GM21528 (cell line): ENCODE measurements at regions not wholly inside any gene's neighbourhood (a gene's known extent, or its start where the extent isn't known, plus 50 kb on each side); places are given as distances from the start of the nearest gene placed in this dataset.
"Not testable (repeated sequence)": the region's sequence is repeated elsewhere in the genome, so short reads cannot be mapped to it uniquely, and the experiment has no call there.

Experiments used
- ATAC-seq: cut with Tn5 transposase; IDR thresholded peaks from one replicate; pipeline ENCODE4 v1.9.1; 2021; ENCODE audit warnings: mild to moderate bottlenecking, moderate library complexity; ENCODE audit not compliant: unreplicated experiment, low FRiP score

DNA sequence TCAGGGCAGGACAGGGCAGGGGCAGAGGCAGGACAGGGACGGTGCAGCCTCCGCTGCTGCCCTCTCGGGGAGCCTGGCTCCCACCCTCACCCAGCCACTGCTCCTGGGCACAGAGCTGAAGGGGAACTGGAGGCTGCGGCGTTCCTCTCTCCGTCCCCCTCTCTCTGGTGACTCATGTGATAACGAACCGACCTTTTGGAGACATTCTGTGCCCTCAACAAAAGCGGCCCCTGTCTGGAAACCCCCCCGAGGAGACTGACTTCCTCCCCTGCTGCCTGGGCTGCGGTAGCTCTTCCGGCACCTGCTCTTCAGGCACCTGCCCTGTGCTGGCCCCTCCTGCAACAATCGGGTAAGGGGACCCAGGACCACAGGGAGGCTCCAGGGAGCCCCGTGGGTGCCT, 5419.6 kb upstream of the TPTE start:
- ATAC-seq = peak; percentile 59

DNA sequence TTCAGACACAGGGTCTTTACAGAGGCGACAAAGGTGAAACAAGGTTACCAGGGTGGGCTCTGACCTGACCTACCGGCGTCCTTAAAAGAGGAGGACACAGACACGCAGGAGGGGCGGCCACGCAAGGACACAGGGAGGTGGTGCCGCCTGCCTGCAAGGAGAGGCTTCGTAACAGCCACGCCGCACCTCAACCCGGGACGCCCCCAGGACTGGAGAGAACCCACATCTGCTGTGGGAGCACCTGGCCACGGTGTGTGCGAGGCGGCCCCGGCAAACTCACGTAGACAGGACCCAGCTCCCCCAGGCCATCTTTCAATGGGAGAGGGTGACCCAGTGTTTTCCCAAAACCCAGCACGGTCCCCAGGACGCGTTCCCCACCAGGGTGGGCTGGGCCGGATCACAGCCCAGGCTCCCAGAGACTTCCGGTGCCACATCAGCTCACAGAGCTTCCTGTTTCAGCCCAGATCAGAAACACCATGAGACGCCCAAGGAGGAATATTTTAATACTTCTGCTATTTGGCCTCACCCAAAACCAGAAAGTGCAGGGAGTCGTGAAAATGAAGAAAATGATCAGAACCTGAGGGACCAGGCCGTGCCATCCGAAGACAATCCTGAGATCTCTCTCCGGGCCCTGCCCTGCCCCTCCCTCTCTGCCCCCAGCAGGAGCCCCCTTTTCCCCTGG, 5417.4 kb upstream of the TPTE start:
- not testable (repeated sequence) for ATAC-seq

DNA sequence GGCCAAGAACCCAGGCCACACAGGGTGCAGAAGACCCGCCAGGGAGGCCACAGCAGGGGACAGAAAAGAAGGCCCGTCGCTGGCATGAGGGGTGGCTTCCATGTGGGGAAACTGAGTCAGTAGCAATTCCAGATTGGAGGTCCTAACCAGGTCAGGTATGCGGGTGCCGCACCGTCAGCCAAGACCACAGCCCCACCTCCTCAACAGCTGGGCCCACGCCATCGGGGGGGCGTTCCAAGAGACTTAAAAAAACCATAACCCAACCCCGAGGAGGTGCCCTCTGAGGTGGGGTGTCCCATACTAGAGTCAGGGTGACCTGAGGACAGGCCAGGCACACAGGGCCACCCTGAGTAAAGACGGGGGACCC, 5416.8 kb upstream of the TPTE start:
- not testable (repeated sequence) for ATAC-seq

DNA sequence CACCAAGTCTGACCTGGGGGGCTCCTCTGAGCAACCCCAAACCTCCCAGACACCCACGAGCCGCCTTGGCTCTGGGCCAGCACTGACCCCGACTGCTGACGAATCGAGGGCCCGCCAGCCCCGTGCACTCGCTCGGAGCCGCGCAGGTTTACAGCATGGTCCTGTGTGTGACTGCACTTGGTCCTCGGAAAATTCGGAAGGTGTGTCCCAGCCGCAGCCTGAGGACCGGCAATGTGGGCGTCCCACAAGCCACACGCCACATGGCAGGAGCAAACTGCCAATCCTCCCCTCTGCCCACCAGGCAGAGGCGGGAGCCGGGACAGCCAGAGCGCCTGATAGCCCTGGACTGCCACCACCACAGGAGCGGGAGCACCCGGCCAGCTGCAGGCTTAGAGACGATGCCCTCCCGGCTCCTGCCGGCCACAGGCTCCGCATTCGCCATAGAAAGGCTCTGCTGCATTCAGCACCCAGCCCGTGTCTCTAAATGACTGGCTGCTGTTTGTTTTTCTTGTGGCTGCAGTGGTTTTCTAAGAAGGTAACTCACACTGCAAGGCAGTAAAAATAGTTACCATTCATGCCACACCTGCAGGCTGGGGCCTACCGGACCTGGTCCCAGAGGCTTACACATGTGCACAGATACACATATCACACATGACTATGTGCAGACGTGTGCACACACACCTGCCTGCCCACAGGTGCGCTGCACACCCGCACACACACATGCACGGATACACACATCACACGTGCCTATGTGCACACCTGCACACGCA, 5415.3 kb upstream of the TPTE start:
- not testable (repeated sequence) for ATAC-seq

DNA sequence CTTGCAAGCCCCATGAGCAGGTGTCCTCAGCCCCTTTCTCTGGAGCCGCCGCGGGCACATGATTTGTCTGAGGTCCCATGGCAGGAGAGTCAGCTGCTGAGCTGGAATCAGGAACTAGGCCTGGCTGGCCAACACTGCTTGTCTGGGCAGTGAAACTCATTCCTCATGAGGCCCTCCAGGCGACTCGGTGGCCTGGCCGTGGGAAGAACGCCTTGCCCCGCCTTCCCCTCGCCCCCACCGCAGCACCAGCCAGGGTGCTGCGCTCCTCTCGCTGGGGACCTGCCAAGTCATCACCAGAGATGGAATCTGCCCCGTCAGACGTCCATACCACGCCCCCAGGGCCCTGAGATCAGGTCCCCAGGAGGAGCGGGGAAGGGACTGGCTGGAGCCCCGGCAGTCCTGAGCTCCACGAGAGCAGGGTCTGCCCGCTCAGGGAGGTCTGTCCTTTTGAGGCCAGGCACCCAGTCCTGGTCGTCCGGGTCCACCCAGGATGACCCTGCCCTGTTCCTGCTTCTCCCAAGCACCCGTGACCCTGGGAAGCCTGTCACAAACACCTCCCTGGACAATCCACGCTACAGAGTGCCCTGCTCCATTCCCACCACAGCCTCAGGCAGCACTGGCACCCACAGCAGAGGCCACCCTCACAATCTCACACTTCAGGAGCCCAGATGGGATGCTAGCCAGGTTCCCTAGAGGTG, 5414.5 kb upstream of the TPTE start:
- not testable (repeated sequence) for ATAC-seq

DNA sequence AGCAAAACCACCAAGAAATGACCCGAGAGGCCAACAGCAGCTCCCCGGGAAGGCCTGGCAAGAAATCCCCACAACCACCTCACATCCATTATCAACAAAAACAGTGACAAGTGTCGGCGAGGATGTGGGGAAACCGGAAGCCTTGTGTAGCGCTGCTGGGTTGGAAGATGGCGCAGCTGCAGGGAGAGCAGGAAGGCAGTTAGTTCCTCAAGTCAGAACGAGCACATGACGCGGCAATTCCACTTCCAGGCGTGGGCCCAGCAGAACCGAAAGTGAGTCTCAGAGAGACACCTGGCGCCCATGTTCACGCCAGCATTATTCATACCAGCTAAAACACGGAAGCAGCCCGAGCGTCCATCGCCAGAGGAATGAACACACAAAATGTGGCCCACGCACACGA, 5413.7 kb upstream of the TPTE start:
- ATAC-seq = not testable (repeated sequence)

DNA sequence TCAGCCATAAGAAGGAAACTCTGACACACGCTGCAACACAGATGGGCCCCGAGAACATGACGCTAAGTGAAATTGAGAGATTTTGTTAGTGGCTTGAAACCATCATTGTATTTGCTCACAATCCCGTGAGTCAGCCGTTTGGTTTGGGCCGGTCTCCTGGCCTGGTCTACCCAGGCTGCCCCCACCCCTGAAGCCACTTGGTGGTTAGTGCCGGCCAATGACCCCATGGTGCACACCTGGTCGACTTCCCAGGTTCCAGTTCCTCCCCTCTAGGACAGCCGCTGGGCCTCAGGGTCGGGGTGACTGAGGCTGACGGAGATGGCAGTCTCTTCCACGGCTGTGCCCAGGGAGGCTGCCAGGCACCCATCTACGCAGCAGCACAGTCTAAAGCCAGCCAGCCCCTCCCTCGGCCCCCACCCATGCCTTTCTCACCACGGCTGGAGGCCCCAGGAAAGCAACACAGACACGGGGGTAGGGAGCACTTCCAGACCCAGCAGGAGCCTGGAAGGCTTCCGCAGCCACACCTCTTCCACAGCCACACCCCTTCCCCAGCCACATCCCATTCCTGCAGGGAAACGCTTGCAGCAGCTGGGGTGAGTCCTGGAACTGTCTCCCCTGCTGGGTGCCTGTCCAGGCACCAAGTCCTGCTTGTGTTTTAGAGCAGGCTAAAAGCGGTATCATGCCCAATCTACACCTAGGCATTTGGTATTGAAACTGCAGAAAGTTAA, 5413.2 kb upstream of the TPTE start:
- ATAC-seq = not testable (repeated sequence)

DNA sequence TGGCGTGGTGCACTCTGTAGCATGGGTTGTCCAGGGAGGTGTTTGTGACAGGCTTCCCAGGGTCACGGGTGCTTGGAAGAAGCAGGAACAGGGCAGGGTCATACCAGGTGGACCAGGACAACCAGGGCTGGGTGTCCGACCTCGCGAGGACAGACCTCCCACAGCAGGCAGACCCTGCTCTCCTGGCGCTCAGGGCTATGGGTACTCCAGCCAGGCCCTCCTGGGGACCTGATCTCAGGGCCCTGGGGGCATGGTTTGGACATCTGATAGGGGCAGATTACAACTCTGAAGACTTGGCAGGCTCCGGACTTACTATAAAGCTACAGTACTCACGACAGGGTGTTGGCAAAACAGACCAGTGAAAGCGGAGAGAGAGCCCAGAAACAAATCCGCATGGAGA, 5410.2 kb upstream of the TPTE start:
- not testable (repeated sequence) for ATAC-seq

DNA sequence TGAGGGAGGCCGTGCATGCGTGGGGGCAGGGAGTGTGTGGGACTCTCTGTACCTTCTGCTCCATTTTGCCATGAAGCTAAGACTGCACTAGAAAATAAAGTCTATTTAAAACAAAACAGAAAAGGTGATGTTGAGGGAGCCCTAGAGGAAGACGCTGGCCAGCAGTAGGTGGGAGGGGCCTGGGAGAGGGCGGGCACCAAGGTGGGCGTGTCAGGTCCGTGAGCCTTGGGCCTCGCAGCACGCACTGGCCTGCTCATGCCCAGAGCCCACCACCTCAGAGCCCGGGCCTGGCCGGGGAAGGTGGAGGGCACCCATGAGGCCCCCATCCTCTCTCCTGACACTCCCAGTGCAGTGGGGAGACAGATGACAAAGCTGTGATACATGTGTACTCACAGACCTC, 5408.3 kb upstream of the TPTE start:
- ATAC-seq = not testable (repeated sequence)

DNA sequence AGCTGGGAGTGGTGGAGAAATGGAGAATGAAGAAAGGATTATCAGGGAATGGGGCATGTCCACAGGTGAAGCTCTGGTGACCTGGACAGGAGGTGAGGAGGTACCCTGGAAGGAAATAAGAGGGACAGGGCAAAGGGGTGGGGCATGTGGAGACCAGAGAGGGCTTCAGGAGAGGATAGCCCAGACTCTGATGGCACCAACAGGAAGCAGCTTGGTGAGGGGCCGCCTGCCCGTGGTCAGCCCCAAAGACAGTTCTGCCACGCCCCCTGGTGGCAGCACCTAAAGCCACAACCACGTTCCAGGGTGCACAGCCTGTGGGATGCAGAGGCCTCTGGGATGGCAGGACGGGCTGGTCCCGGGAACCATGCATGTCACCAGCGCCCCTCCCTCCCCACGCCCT, 5406.9 kb upstream of the TPTE start:
- ATAC-seq = not testable (repeated sequence)

DNA sequence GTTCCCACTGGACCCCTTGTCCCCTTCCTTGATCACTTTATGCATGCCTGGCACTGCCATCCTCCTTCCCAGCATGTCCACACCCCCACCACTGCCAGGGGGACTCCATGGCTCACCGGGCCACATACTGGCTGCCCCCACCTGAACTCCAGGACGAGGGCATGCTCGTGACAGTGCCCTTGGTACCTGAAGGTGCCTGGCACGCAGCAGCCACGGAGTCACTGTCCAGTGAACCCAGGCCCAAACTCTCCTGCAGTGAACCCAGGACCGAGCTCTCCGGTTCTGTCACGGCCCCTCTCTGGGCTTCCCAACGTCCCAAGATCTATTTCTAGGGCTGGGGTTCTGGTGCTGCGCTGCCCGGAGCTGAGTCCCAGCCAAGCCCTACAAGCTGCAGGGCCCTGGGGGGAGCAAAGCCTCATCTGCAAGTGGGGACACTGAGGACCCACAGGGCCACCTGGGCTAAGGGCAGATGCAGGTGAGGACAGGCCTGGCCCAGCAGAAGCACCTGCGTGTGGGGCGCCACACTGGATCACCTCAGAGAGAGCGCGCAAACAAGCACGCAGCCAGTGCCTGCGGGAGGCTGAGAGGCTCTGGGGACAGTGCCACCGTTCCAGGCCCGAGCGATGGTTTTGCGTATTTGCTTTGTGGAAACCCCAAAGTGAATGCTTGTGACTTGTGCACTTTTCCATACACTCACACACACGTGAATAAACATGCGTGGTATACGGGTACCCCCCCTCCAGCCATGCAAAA, 5406.3 kb upstream of the TPTE start:
- ATAC-seq = not testable (repeated sequence)

DNA sequence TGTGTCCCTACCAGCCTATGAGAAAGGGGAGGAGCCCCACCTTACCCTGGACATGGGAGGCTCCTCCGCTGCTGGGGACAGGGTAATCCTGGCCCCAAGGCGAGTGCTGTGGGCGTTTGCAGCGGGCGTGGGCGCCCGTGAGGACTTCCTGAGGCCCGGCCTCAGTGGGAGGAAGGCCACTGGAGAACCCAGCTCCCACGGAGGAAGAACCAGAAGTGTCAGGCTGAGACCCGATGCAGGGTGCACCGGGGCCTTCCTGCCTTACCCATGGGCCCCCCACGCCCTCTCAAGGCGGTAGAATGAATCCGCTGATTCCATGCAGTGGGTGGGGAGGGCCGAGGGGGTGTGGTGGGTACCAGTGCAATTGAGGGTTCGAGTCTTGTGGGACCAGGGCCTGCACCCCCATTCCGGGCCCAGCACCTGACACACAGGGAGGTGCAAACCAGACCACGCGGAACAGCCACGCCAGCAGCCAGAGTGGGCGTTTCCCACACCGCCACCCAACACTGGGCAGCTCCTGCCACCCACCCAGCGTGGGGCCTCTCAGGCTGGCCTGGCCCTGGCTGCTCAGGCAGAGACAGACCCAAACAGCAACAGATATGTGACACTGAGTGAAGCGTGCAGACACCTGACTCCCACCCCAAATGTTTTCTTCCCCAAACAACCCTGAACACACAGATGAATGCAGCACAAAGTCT, 5405.6 kb upstream of the TPTE start:
- not testable (repeated sequence) for ATAC-seq

DNA sequence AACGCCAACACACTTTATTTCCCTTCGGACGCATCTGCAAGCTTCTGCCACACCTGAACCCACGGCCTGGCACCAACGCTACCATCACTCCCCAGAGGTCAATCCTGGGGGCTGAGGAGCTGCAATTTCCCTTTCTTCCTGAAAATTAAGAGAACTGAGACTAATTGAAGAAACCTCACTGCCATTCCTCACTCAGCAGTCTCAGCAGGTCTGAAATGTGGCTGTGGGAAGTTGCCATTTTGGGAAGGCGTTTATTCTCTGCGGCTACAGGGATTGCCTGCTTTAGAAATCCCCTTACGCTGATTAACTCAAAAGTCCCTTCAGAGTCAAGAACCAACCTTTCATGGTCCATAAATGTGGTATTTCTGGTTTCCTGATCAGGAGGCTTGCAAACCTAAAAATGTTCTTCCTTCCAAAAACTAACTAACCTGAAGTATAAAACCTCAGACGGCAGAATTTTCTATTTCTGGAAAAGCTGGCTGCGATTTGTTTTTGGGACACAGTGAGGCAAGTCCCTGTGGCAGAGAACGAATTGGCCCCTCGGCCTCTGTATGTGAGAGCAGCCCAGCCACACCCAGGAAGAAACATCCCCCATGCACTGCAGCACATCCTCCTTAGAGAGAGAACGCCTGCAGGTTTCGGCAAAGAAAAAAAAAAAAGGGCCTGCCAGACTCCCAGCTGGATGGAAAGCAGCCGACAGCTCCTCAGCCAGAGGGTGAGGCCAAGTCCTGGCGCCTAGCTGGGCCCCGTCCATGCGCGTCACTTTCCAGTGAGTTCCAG, 5404.8 kb upstream of the TPTE start:
- not testable (repeated sequence) for ATAC-seq

DNA sequence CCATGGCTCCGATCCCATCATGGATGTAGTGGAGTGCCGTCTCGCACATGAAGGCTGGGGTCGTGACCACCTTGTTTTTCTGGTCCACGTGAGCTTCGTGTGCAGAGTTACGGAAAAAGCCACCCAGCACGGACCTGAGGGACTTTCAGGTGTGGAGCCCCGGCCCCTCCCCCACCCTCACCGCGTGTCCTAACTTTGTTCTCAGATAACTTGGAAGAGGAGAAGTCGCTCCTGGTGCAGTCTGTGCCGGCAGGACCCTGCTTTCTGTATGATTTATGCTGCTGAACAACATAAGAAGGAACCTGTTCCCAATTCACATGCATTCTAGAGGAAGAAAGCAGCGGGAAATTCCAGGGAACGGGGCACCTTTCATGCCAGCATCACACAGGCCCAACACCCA, 5404.2 kb upstream of the TPTE start:
- ATAC-seq = not testable (repeated sequence)

DNA sequence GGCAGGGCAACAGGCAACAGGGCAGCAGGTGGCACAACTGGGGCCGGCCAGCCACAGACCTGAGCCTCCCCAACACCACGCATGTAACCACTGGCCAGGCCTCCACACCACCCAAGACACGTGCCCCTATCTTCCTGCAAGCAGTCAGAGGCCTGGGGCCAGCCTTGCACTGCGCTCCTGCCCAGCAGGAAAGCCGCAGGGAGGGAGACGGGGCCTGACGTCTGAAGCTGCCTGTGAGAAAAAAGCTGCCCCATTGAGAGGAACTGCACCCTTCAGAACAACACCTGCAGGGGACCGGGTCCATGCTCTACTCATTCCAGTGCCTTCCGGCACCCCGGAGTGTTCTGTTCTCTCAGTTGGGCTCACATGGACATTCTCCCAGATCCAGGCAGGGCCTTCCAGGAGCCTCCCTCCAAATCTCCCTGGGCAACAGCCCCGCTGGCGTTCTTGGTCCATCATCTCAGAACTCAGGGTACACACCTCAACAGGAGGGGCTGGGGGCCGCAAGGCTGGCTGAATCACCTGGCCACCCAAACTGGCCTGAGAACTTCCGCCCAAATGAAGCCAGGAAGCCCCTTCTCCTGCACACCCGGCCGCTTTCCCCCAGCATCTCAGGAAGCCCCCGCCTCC, 5403.6 kb upstream of the TPTE start:
- ATAC-seq = peak; percentile 3

DNA sequence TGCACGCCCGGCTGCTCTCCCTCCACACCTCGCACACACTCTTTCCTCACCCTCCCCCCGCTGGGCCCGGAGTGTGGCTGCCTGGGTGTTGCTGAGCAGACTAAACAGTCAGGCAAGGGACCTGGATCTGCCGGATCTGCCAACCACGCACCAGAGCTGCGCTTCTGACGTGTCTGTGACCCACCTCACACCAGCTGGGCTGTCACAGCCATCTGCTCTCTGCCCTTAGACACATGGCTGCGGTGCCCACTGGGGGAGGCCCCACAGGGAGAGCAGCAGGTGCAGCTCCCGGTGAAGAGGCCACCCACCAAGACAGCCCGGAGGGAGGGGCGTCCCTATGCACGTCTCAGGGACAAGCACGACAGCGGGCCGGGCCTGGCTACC, 5403.1 kb upstream of the TPTE start:
- ATAC-seq = peak; percentile 48

DNA sequence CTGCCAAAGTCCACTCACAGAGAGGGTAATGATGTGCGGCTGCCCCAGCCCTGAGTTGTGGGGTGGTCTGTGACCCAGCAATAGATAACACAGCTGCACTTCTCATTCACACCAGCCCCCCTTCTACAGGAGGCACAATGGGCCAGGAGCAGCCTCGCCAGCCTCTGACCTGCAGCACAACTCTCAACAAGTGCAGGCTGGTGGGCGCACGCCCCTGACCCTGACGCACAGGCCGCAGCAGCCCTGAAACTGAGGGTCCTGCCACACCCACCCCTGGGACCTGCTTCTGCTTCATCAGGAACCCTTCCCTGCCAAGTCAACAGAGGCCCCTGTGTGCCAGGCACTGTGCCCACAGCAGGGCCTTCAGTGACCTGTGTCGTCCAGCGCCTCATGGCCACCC, 5402.2 kb upstream of the TPTE start:
- not testable (repeated sequence) for ATAC-seq

DNA sequence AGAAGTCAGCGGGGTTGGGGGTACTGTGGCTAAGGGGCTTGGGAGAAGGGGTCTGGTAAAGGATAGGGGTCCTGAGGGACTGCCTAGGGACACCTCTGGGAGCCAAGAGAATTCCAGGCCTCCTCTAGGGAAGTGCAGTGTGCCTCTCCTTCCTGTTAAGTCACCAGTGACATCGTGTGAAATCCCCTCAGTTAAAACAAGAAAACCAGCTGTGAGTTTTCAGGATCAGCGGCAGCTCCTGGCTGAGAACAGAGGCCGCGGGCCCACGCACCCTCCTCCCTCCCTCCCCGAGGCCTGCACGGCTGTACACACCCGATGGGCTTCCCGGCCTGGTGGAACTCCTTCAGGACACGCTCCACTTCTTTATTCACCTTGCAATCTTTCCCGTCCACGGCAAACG, 5400.0 kb upstream of the TPTE start:
- ATAC-seq = not testable (repeated sequence)
